GM12864 (cell line): ENCODE measurements at regions not wholly inside any gene's neighbourhood (a gene's known extent, or its start where the extent isn't known, plus 50 kb on each side); places are given as distances from the start of the nearest gene placed in this dataset.

Experiments used
- DNase-seq: peaks from one replicate; pipeline ENCODE4 v3.0.0-alpha.2; 2011; ENCODE audit warnings: low read depth
- H3K4me3 ChIP-seq: 2 replicates; pipeline ENCODE4 v1.5.1; 2011; ENCODE audit warnings: mild to moderate bottlenecking, low read depth, low read length, control low read depth
- CTCF ChIP-seq: IDR thresholded peaks from 2 replicates; pipeline ENCODE4 v1.5.1; 2011; ENCODE audit warnings: low read depth, mild to moderate bottlenecking, moderate library complexity, low read length, control low read depth, inconsistent platforms; ENCODE audit errors: missing control alignments

GRCh38 chr13:73966331-73966730 is 167.9 kb downstream of the KLF12 start:
- no peak for DNase-seq
- H3K4me3 ChIP-seq = no peak overlapping the region
- TF ChIP-seq CTCF = no peak

- H3K4me3 ChIP-seq = no peak overlapping the region
- TF ChIP-seq CTCF = no peak
- no peak for DNase-seq
These were observed 171.9 kb downstream of the KLF12 start for GRCh38 chr13:73962284-73962683.

- no peak for DNase-seq
- no peak overlapping the region; the same call in 1 of the 2 replicates for H3K4me3 ChIP-seq
- TF ChIP-seq CTCF = no peak
These were observed 173.0 kb downstream of the KLF12 start for GRCh38 chr13:73961181-73961580.

GRCh38 chr13:73960474-73960873 is 173.7 kb downstream of the KLF12 start:
- no peak overlapping the region for H3K4me3 ChIP-seq
- no peak for DNase-seq
- no peak for TF ChIP-seq CTCF

- no peak overlapping the region; the same call in 1 of the 2 replicates for H3K4me3 ChIP-seq
- TF ChIP-seq CTCF = no peak
- DNase-seq = no peak
These were observed 175.4 kb downstream of the KLF12 start for GRCh38 chr13:73958657-73959397.

- DNase-seq = no peak
- H3K4me3 ChIP-seq = no peak overlapping the region; the same call in 1 of the 2 replicates
- no peak for TF ChIP-seq CTCF
These were observed 176.3 kb downstream of the KLF12 start for GRCh38 chr13:73957889-73958288.
